DOHH2 (cell line): ENCODE measurements at regions not wholly inside any gene's neighbourhood (a gene's known extent, or its start where the extent isn't known, plus 50 kb on each side); places are given as distances from the start of the nearest gene placed in this dataset.

Experiments used
- H3F3A ChIP-seq: fragments of 200-600 bp; sonication (generic), shearing (Covaris generic); 2 replicates; pipeline ENCODE4 v1.6.0; 2016; ENCODE audit warnings: antibody characterized with exemption, mild to moderate bottlenecking; ENCODE audit not compliant: control insufficient read depth, insufficient read depth
- H3K27ac ChIP-seq: fragments of 200-600 bp; sonication (generic); 2 replicates; pipeline ENCODE4 v1.5.1; 2014; ENCODE audit warnings: low read depth, mild to moderate bottlenecking, low read length, moderate library complexity
- H3K27me3 ChIP-seq: fragments of 200-600 bp; sonication (generic); 2 replicates; pipeline ENCODE4 v1.6.1; 2014; ENCODE audit warnings: mild to moderate bottlenecking, low read length, mixed read lengths; ENCODE audit not compliant: control insufficient read depth
- H3K36me3 ChIP-seq: fragments of 200-600 bp; sonication (generic); 2 replicates; pipeline ENCODE4 v1.6.1; 2014; ENCODE audit warnings: mild to moderate bottlenecking, low read length, moderate library complexity, mixed read lengths; ENCODE audit not compliant: control insufficient read depth
- H3K4me1 ChIP-seq: fragments of 200-600 bp; sonication (generic); 2 replicates; pipeline ENCODE4 v1.6.1; 2014; ENCODE audit warnings: mild to moderate bottlenecking, low read length, mixed read lengths; ENCODE audit not compliant: control insufficient read depth
- H3K4me2 ChIP-seq: fragments of 200-600 bp; sonication (generic); 2 replicates; pipeline ENCODE4 v1.6.0; 2014; ENCODE audit warnings: mild to moderate bottlenecking, low read length, moderate library complexity
- H3K4me3 ChIP-seq: fragments of 200-600 bp; sonication (generic); 2 replicates; pipeline ENCODE4 v1.5.1; 2014; ENCODE audit warnings: mild to moderate bottlenecking, low read length, mixed read lengths
- H3K79me2 ChIP-seq: fragments of 200-600 bp; sonication (generic); 2 replicates; pipeline ENCODE4 v1.6.1; 2014; ENCODE audit warnings: mild to moderate bottlenecking, low read length, mixed read lengths; ENCODE audit not compliant: control insufficient read depth
- H3K9me2 ChIP-seq: fragments of 200-600 bp; sonication (generic); replicated peaks from 2 replicates; pipeline ENCODE4 v1.6.1; 2014; ENCODE audit warnings: mild to moderate bottlenecking, low read length, mixed read lengths; ENCODE audit not compliant: control insufficient read depth
- H3K9me3 ChIP-seq: fragments of 200-600 bp; sonication (generic); 2 replicates; pipeline ENCODE4 v1.6.1; 2014; ENCODE audit warnings: antibody characterized with exemption, low read length, mixed read lengths; ENCODE audit not compliant: control insufficient read depth, insufficient read depth
- H4K20me1 ChIP-seq: fragments of 200-600 bp; sonication (generic); 2 replicates; pipeline ENCODE4 v1.6.0; 2014; ENCODE audit warnings: low read depth, mild to moderate bottlenecking, antibody characterized with exemption, low read length, moderate library complexity; ENCODE audit not compliant: control insufficient read depth, insufficient read depth
- EZH2phosphoT487 ChIP-seq: fragments of 200-600 bp; sonication (generic); IDR thresholded peaks from 2 replicates; pipeline ENCODE4 v1.6.1; 2017; ENCODE audit warnings: borderline replicate concordance, mild to moderate bottlenecking, antibody characterized with exemption, low read length, moderate library complexity, mixed read lengths
- TF ChIP-seq, protein P1 (sequence below): fragments of 200-600 bp; sonication (generic); IDR thresholded peaks from one replicate; pipeline ENCODE4 v1.5.1; 2014; ENCODE audit warnings: antibody characterized with exemption, mild to moderate bottlenecking, low read depth, low read length; ENCODE audit not compliant: poor library complexity, severe bottlenecking

- Histone ChIP-seq H3K4me2 (no peak overlapping the region), H3K36me3 (no peaks in the 10 kb centered on the region), H3K9me2 (no peaks in the 10 kb centered on the region), H4K20me1 (no peaks in the 10 kb centered on the region), H3K27me3 (no peaks in the 10 kb centered on the region; the same call in 1 of the 2 replicates), H3K79me2 (no peaks in the 10 kb centered on the region), H3K9me3 (no peaks in the 10 kb centered on the region), H3K27ac (no peak overlapping the region), H3K4me1 (no peaks in the 10 kb centered on the region), H3F3A (no peaks in the 10 kb centered on the region), H3K4me3 (no peak overlapping the region)
- TF ChIP-seq, protein P1, sequence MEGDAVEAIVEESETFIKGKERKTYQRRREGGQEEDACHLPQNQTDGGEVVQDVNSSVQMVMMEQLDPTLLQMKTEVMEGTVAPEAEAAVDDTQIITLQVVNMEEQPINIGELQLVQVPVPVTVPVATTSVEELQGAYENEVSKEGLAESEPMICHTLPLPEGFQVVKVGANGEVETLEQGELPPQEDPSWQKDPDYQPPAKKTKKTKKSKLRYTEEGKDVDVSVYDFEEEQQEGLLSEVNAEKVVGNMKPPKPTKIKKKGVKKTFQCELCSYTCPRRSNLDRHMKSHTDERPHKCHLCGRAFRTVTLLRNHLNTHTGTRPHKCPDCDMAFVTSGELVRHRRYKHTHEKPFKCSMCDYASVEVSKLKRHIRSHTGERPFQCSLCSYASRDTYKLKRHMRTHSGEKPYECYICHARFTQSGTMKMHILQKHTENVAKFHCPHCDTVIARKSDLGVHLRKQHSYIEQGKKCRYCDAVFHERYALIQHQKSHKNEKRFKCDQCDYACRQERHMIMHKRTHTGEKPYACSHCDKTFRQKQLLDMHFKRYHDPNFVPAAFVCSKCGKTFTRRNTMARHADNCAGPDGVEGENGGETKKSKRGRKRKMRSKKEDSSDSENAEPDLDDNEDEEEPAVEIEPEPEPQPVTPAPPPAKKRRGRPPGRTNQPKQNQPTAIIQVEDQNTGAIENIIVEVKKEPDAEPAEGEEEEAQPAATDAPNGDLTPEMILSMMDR, result no peak
- TF ChIP-seq EZH2phosphoT487, result no peak
Measured at GRCh38 chr13:29977476-29978120, 127.2 kb upstream of the UBL3 start.

- Histone ChIP-seq H3F3A (no peaks in the 10 kb centered on the region), H3K9me2 (no peaks in the 10 kb centered on the region), H4K20me1 (no peaks in the 10 kb centered on the region), H3K79me2 (no peaks in the 10 kb centered on the region), H3K27ac (no peak overlapping the region), H3K4me1 (no peaks in the 10 kb centered on the region), H3K4me3 (no peak overlapping the region), H3K9me3 (no peaks in the 10 kb centered on the region), H3K27me3 (no peaks in the 10 kb centered on the region), H3K36me3 (no peaks in the 10 kb centered on the region), H3K4me2 (no peak overlapping the region)
- TF ChIP-seq, protein P1, result no peak
- no peak for TF ChIP-seq EZH2phosphoT487
Measured at GRCh38 chr13:29976535-29976934, 126.1 kb upstream of the UBL3 start.

DNA sequence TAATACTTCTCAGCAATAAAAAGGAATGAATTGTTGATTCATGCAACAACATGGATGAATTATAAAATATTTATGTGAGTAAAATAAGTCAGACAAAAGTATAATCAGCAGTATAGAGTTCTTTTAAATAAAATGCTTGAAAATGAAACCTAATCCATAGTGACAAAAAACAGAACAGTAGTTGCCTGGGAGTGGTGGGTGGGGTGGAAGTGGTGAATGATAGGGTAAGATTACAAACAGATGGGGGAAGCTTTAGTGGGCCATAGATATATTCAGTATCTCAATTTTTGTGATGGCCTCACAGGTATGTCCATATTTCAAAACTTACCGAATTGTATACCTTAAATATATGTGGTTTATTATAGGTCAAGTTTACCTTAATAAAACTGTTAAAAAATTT is 124.9 kb upstream of the UBL3 start:
- no peaks in the 10 kb centered on the region for H4K20me1 ChIP-seq
- no peaks in the 10 kb centered on the region for H3K27me3 ChIP-seq
- no peaks in the 10 kb centered on the region for H3F3A ChIP-seq
- H3K36me3 ChIP-seq, result no peaks in the 10 kb centered on the region
- no peak overlapping the region for H3K27ac ChIP-seq
- no peak overlapping the region for H3K4me3 ChIP-seq
- TF ChIP-seq, protein P1, result no peak
- TF ChIP-seq EZH2phosphoT487, result no peak
- no peaks in the 10 kb centered on the region for H3K9me3 ChIP-seq
- no peaks in the 10 kb centered on the region for H3K4me1 ChIP-seq
- H3K4me2 ChIP-seq, result no peak overlapping the region
- H3K79me2 ChIP-seq, result no peaks in the 10 kb centered on the region
- no peaks in the 10 kb centered on the region for H3K9me2 ChIP-seq
